H1 (cell line): ENCODE measurements at regions not wholly inside any gene's neighbourhood (a gene's known extent, or its start where the extent isn't known, plus 50 kb on each side); places are given as distances from the start of the nearest gene placed in this dataset.

Experiments
- CHD7 ChIP-seq: fragments of 300-600 bp; sonication (generic); IDR thresholded peaks from 2 replicates; pipeline ENCODE4 v1.7.1; 2012; ENCODE audit warnings: low read length, moderate library complexity, mild to moderate bottlenecking, inconsistent platforms; ENCODE audit not compliant: insufficient replicate concordance
- KDM1A ChIP-seq: fragments of 200-600, 300-600 bp; sonication (generic); IDR thresholded peaks from 2 replicates; pipeline ENCODE4 v1.7.1; 2016; ENCODE audit warnings: mild to moderate bottlenecking, low read length, borderline replicate concordance
- KDM5A ChIP-seq: fragments of 200-600 bp; IDR thresholded peaks from 2 replicates; pipeline ENCODE4 v1.7.1; 2012; ENCODE audit warnings: mild to moderate bottlenecking, low read length, inconsistent platforms, mixed read lengths
- RBBP5 ChIP-seq: IDR thresholded peaks from 2 replicates; pipeline ENCODE4 v1.7.1; 2012; ENCODE audit warnings: low read depth, mild to moderate bottlenecking, inconsistent platforms, low read length, moderate library complexity, borderline replicate concordance
- SRF ChIP-seq: IDR thresholded peaks from 2 replicates; pipeline ENCODE4 v1.6.1; 2011; ENCODE audit warnings: mild to moderate bottlenecking, low read depth, low read length, moderate library complexity
- TF ChIP-seq, protein P1 (sequence below), 3 experiments: IDR thresholded peaks; 1 replicate in 2 of 3; 2 replicates in 1 of 3; pipeline versions ENCODE4 v1.5.1 to v1.6.1; 2011; ENCODE audit warnings: low read length in 3 of 3, mild to moderate bottlenecking in 3 of 3, inconsistent platforms in 2 of 3, low read depth in 1 of 3, moderate library complexity in 1 of 3; ENCODE audit not compliant: insufficient read depth in 1 of 3; ENCODE audit errors: control extremely low read depth in 1 of 3

GRCh38 chr2:239612133-239612532 is 211.3 kb upstream of the HDAC4 start (continued):
- TF ChIP-seq CHD7 (no peak), KDM1A (no peak), SRF (no peak), KDM5A (no peak), RBBP5 (no peak)
- TF ChIP-seq, protein P1, sequence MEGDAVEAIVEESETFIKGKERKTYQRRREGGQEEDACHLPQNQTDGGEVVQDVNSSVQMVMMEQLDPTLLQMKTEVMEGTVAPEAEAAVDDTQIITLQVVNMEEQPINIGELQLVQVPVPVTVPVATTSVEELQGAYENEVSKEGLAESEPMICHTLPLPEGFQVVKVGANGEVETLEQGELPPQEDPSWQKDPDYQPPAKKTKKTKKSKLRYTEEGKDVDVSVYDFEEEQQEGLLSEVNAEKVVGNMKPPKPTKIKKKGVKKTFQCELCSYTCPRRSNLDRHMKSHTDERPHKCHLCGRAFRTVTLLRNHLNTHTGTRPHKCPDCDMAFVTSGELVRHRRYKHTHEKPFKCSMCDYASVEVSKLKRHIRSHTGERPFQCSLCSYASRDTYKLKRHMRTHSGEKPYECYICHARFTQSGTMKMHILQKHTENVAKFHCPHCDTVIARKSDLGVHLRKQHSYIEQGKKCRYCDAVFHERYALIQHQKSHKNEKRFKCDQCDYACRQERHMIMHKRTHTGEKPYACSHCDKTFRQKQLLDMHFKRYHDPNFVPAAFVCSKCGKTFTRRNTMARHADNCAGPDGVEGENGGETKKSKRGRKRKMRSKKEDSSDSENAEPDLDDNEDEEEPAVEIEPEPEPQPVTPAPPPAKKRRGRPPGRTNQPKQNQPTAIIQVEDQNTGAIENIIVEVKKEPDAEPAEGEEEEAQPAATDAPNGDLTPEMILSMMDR (IDR thresholded peaks at IDR 0.05; ENCODE audit: control extremely low read depth in 1 of 3, insufficient read depth in 1 of 3, low read depth in 1 of 3, low read length in 3 of 3), result no peak
